BJ (cell line): ENCODE measurements at regions not wholly inside any gene's neighbourhood (a gene's known extent, or its start where the extent isn't known, plus 50 kb on each side); places are given as distances from the start of the nearest gene placed in this dataset.

ENCODE experiments used
- CTCF ChIA-PET: fragments of 350-600 bp; formaldehyde crosslinking; extraction: SDS; loops from one replicate; lab custom pipeline; 2021; ENCODE audit warnings: antibody characterized with exemption, inconsistent platforms; lab: Yijun Ruan, JAX
- POLR2A ChIA-PET: fragments of 300-600 bp; sonication (Branson Sonifier 250); formaldehyde crosslinking; extraction: SDS; loops from one replicate; lab custom pipeline; 2021; ENCODE audit warnings: antibody characterized with exemption; lab: Charles Lee
- DNase-seq: peaks from one replicate; pipeline ENCODE4 v3.0.0-alpha.2; 2011; ENCODE audit warnings: low read depth
- H3K27me3 ChIP-seq: 2 replicates; pipeline ENCODE4 v1.6.0; 2011; ENCODE audit warnings: low read length; ENCODE audit not compliant: control insufficient read depth, insufficient read depth
- H3K36me3 ChIP-seq: 2 replicates; pipeline ENCODE4 v1.5.1; 2011; ENCODE audit warnings: low read length; ENCODE audit not compliant: control insufficient read depth, insufficient read depth
- H3K4me3 ChIP-seq: 2 replicates; pipeline ENCODE4 v1.5.1; 2011; ENCODE audit warnings: low read depth, mild to moderate bottlenecking, control low read depth, low read length
- CTCF ChIP-seq: IDR thresholded peaks from 2 replicates; pipeline ENCODE4 v1.5.1; 2011; ENCODE audit warnings: low read depth, mild to moderate bottlenecking, control low read depth, inconsistent platforms, low read length, moderate library complexity; ENCODE audit not compliant: insufficient read depth

GRCh38 chr10:10613656-10614244, 403.9 kb upstream of the CELF2 start:
- no peak for DNase-seq
- Histone ChIP-seq H3K36me3 (no peaks in the 10 kb centered on the region), H3K27me3 (no peaks in the 10 kb centered on the region), H3K4me3 (no peak overlapping the region)
- CTCF ChIA-PET = no interaction called here
- no peak for TF ChIP-seq CTCF
- POLR2A ChIA-PET = no interaction called here

GRCh38 chr10:10617686-10618085, 400.0 kb upstream of the CELF2 start:
- POLR2A ChIA-PET = no interaction called here
- H3K36me3 ChIP-seq = no peaks in the 10 kb centered on the region
- DNase-seq = no peak
- H3K27me3 ChIP-seq = no peaks in the 10 kb centered on the region
- CTCF ChIA-PET = no interaction called here
- no peak for TF ChIP-seq CTCF
- H3K4me3 ChIP-seq = no peak overlapping the region

- POLR2A ChIA-PET = no interaction called here
These were observed 399.5 kb upstream of the CELF2 start for GRCh38 chr10:10618139-10618538.

GRCh38 chr10:10623958-10624566, 393.6 kb upstream of the CELF2 start:
- no peak for TF ChIP-seq CTCF
- no peaks in the 10 kb centered on the region for H3K36me3 ChIP-seq
- no peaks in the 10 kb centered on the region for H3K27me3 ChIP-seq
- no peak overlapping the region for H3K4me3 ChIP-seq
- ChIA-PET CTCF (no interaction called here), POLR2A (no interaction called here)
- no peak for DNase-seq

More at GRCh38 chr10:10618139-10618538, 399.5 kb upstream of the CELF2 start:
- DNase-seq = no peak
- no peaks in the 10 kb centered on the region for H3K27me3 ChIP-seq
- H3K4me3 ChIP-seq = no peak overlapping the region
- H3K36me3 ChIP-seq = no peaks in the 10 kb centered on the region
- no peak for TF ChIP-seq CTCF
- CTCF ChIA-PET = no interaction called here

GRCh38 chr10:10624567-10624962, 393.1 kb upstream of the CELF2 start:
- POLR2A ChIA-PET = no interaction called here

More at GRCh38 chr10:10624567-10624962, 393.1 kb upstream of the CELF2 start:
- H3K27me3 ChIP-seq = no peaks in the 10 kb centered on the region
- no peaks in the 10 kb centered on the region for H3K36me3 ChIP-seq
- no peak overlapping the region for H3K4me3 ChIP-seq
- no peak for TF ChIP-seq CTCF
- CTCF ChIA-PET = no interaction called here
- DNase-seq = no peak
